Left lung (tissue), 4 donors: ENCODE measurements at regions not wholly inside any gene's neighbourhood (a gene's known extent, or its start where the extent isn't known, plus 50 kb on each side); places are given as distances from the start of the nearest gene placed in this dataset.

Experiments
- ATAC-seq: fragments of 200-7000 bp; cut with Tn5 transposase; one replicate; pipeline ENCODE4 v1.9.1; 2020; ENCODE audit warnings: moderate library complexity
- DNase-seq, 4 donors: peaks; one replicate each; pipeline ENCODE4 v3.0.0-alpha.2; 2013 to 2020
- H3K27ac ChIP-seq, 2 donors: fragments of 200-600 bp; sonication (generic) in 1 of 2; one replicate each; pipeline versions ENCODE4 v1.5.0 to v1.8.0; 2020 to 2021
- H3K27me3 ChIP-seq, 2 donors: fragments of 200-600 bp; sonication (generic) in 1 of 2; one replicate each; pipeline versions ENCODE4 v1.5.0 to v1.8.0; 2020 to 2021
- H3K36me3 ChIP-seq, 2 donors: fragments of 200-600 bp; sonication (generic) in 1 of 2; one replicate each; pipeline versions ENCODE4 v1.5.0 to v1.8.0; 2020 to 2021
- H3K4me1 ChIP-seq, 2 donors: fragments of 200-600 bp; one replicate each; pipeline ENCODE4 v1.8.0; 2021
- H3K4me3 ChIP-seq, 2 donors: fragments of 200-600 bp; sonication (generic) in 1 of 2; one replicate each; pipeline versions ENCODE4 v1.5.0 to v1.8.0; 2020 to 2021; ENCODE audit warnings: mild to moderate bottlenecking in 1 of 2
- H3K9me3 ChIP-seq, 2 donors: fragments of 200-600 bp; sonication (generic) in 1 of 2; one replicate each; pipeline versions ENCODE4 v1.5.0 to v1.8.0; 2020 to 2021
- intact Hi-C, 2 donors: fragments of 100-400 bp; cut with DNase I; formaldehyde crosslinking; loops; one replicate each; pipeline versions ENCODE4 v1.11.2 to v1.14.2; 2022
- TF ChIP-seq, protein P1 (sequence below), 2 donors: fragments of 200-600 bp; sonication (generic) in 1 of 2; IDR thresholded peaks; one replicate each; pipeline versions ENCODE4 v1.5.0 to v1.8.0; 2021; ENCODE audit warnings: antibody characterized with exemption in 2 of 2
- donor health status: DM: no; HTN: yes; CAD: no.
- donor health status: DM: no; HTN: no; CAD: no.

DNA sequence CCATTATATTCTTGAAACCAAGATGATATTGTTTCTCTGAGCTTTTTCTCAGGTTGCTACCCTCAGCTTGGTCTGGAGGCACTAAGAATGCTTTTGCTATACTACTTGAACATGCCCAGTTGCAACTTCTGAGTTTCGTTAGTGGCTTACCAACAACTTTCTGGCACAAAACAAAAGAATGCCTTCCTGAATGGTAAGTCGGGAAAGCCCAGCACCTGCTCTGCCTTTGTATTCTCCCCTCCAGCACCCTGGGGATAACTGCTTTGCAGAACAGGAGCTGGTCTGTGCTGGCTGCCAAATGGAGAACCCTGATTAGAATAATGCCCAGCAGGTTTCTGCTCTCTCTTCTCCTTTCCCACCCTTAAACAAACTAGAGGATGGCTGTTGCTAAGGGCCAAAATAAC, 149.3 kb downstream of the TGFB2 start:
- Histone ChIP-seq H3K4me1 (peaks cover 0 to 5% of the 10 kb centered on the region in 2 donors), H3K27ac (no peak overlapping the region), H3K4me3 (no peak overlapping the region), H3K36me3 (no peaks in the 10 kb centered on the region), H3K9me3 (no peaks in the 10 kb centered on the region), H3K27me3 (no peaks in the 10 kb centered on the region)
- no peak for DNase-seq
- intact Hi-C loops: no loop called here
- TF ChIP-seq, protein P1, sequence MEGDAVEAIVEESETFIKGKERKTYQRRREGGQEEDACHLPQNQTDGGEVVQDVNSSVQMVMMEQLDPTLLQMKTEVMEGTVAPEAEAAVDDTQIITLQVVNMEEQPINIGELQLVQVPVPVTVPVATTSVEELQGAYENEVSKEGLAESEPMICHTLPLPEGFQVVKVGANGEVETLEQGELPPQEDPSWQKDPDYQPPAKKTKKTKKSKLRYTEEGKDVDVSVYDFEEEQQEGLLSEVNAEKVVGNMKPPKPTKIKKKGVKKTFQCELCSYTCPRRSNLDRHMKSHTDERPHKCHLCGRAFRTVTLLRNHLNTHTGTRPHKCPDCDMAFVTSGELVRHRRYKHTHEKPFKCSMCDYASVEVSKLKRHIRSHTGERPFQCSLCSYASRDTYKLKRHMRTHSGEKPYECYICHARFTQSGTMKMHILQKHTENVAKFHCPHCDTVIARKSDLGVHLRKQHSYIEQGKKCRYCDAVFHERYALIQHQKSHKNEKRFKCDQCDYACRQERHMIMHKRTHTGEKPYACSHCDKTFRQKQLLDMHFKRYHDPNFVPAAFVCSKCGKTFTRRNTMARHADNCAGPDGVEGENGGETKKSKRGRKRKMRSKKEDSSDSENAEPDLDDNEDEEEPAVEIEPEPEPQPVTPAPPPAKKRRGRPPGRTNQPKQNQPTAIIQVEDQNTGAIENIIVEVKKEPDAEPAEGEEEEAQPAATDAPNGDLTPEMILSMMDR (IDR thresholded peaks at IDR 0.05): no peak
- ATAC-seq: no peak

DNA sequence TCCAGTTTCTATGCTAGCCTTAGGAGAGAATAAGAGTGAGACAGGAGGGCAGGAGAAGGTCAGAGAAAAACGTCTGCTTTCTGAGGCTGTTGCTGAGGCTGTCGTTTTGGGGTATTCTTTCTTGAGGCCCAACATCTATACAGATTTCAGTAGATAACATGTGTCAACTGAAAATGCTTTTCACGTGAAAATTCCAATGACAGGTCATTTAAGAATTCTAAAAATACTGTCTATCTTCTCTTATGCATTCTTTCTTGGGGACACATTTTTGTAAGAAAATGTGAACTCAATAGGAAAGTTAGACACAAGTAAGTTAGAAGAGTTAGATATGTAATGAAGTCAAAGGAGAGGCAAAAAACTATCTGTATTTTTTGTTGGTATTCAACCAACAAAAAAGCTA, 150.8 kb downstream of the TGFB2 start:
- no peak for ATAC-seq
- Histone ChIP-seq H3K4me1 (peaks cover 0 to 11% of the 10 kb centered on the region in 2 donors), H3K4me3 (no peak overlapping the region), H3K9me3 (no peaks in the 10 kb centered on the region), H3K27me3 (no peaks in the 10 kb centered on the region), H3K36me3 (no peaks in the 10 kb centered on the region), H3K27ac (no peak overlapping the region)
- intact Hi-C loops: no loop called here
- TF ChIP-seq, protein P1 (IDR thresholded peaks at IDR 0.05): no peak
- DNase-seq: no peak

DNA sequence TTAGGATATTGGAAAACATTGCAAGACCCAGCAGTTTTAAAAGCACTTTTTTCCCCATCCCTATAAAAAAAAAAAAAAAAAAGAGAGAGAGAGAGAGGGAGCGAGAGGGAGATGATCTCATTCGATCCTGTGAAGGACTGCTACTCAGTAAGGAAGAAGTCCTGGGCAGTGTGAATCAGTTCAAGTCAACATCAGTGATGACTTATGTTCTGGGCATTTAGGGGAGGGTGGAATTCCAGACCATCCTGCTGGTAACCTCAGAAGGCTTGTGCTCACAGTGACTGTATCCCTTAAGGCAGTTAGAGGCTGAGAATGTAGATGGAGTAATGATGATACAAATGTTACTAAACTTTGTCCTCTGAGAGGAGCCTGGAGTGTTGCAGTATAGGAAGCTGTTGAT, 151.4 kb downstream of the TGFB2 start:
- intact Hi-C loops: no loop called here
- H3K36me3 ChIP-seq: no peaks in the 10 kb centered on the region
- no peaks in the 10 kb centered on the region for H3K27me3 ChIP-seq
- H3K4me1 ChIP-seq: peaks cover 0 to 11% of the 10 kb centered on the region in 2 donors
- no peaks in the 10 kb centered on the region for H3K9me3 ChIP-seq
- TF ChIP-seq, protein P1 (IDR thresholded peaks at IDR 0.05): no peak
- H3K4me3 ChIP-seq: no peak overlapping the region
- peak; percentile 52 for ATAC-seq
- H3K27ac ChIP-seq: no peak overlapping the region
- no peak for DNase-seq

DNA sequence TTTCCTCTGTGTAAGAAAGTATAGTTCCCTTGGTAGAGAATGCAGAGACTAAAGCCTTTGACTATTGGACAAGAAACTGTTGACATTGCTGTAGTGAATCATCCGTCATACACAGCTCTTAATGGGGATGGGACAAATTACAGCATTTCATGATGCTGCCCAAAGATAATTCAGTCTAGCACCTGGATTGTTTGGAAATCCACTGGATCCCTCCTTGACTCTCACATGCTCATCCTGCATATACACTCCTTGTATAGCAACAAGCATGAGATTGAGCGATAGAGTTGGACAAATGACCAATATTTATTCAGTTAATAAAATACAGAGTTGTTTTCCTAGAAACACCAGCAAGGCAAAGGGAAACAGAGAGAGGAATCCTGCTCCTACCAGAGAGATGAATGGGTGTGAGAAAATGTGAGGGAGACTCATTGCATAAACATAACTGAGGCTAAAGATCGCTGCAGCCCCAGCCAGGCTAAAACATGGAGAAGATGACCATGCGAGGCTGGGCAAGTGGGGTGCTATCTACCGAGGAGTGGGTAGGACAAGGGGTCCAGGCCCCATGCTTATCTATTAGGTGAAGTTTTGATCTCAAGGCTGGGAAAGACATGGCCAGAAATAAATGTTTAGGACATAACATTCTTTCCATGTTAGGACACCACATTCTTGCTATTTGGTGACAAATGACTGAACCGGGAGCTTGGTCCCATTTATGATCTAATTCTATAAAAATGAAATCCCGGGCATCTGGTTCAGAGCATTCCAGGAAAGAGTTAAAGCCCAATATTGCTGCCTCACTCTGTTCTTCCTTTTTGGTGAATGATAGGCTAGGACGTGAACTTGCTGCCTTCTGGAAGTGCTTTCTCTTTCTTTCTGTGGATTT, 153.2 kb downstream of the TGFB2 start:
- peak; percentile 50 for ATAC-seq
- Histone ChIP-seq H3K27ac (peak overlapping the region; percentile 59 to 71), H3K4me1 (peaks cover 0 to 11% of the 10 kb centered on the region in 2 donors), H3K27me3 (no peaks in the 10 kb centered on the region), H3K36me3 (no peaks in the 10 kb centered on the region), H3K9me3 (no peaks in the 10 kb centered on the region), H3K4me3 (peak overlapping the region in 1 of 2 donors; percentile 16)
- TF ChIP-seq, protein P1 (IDR thresholded peaks at IDR 0.05): no peak
- intact Hi-C loops: no loop called here
- DNase-seq: no peak

DNA sequence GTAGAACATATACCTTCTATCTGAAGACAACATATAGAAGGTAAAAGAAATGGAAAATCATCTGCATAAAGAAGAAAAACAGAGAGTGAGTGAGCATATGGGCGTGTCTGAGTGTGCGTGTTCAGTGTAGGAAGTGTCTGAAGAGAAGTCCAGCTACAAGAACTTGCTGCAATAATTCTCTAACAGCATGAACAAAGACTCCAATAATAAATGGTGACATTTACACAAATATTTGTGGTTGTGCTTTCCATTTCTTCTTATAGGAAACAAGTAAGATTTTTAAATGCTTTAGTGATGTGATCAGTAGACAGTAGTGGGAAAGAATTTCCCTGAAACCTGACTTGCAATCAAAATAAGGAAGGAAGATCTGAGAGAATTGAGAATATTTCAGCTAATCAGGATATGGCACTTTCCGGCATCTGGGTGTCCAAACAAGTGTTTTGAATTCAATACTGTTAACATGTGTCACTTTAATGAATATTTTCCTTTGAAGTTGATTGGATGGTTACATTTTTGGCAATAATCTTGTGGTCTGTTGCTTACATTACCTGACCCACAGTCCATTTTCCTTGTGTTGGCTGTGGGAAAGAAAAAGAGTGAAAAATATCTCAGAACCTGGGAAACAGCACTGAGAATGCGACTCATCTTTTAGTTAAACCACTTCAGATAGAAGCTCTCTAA, 154.0 kb downstream of the TGFB2 start:
- Histone ChIP-seq H3K36me3 (no peaks in the 10 kb centered on the region), H3K27ac (peak overlapping the region; percentile 59 to 71), H3K27me3 (no peaks in the 10 kb centered on the region), H3K4me1 (peaks cover 0 to 11% of the 10 kb centered on the region in 2 donors), H3K4me3 (peak overlapping the region in 1 of 2 donors; percentile 16), H3K9me3 (no peaks in the 10 kb centered on the region)
- ATAC-seq (peak; percentile 79), DNase-seq (no peak)
- TF ChIP-seq, protein P1 (IDR thresholded peaks at IDR 0.05): no peak
- intact Hi-C loops: no loop called here
